HCT116 (cell line): ENCODE measurements at regions not wholly inside any gene's neighbourhood (a gene's known extent, or its start where the extent isn't known, plus 50 kb on each side); places are given as distances from the start of the nearest gene placed in this dataset.

Experiments
- ATAC-seq: fragments of 200-7000 bp; cut with Tn5 transposase; 2 replicates; pipeline ENCODE4 v1.9.1; 2020; ENCODE audit warnings: mild to moderate bottlenecking, moderate library complexity
- BruUV-seq: library from RNA; stranded (reverse); fragments of 400-500 nt; replicated peaks from 2 replicates; lab custom pipeline; 2021; lab: Mats Ljungman, UMichigan
- CTCF ChIA-PET: fragments of 300-600 bp; sonication (Branson Sonifier 250); formaldehyde crosslinking; loops from one replicate; lab custom pipeline; 2021; ENCODE audit warnings: antibody characterized with exemption; lab: Charles Lee
- POLR2A ChIA-PET: fragments of 300-600, 350-600 bp; sonication (Branson Sonifier 250); formaldehyde crosslinking; loops from one replicate; lab custom pipeline; 2021; ENCODE audit warnings: antibody characterized with exemption; lab: Charles Lee
- RAD21 ChIA-PET, 2 experiments: fragments of 300-600 bp; sonication (Branson Sonifier 250); formaldehyde crosslinking; loops; one replicate each; lab custom pipeline; 2023; ENCODE audit warnings: low total read pairs in 2 of 2; ENCODE audit not compliant: uncharacterized antibody in 2 of 2, unreplicated experiment in 2 of 2, low non-redundant PET in 1 of 2; lab: Charles Lee
- DNase-seq: peaks from one replicate; pipeline ENCODE4 v3.0.0-alpha.2; 2010; ENCODE audit warnings: low read depth, low spot score
- H2AFZ ChIP-seq: fragments of 200-600 bp; shearing (Covaris generic), sonication (generic); 2 replicates; pipeline ENCODE4 v1.6.1; 2017; ENCODE audit warnings: low read depth, mixed run types, mixed read lengths, antibody characterized with exemption, low read length; ENCODE audit not compliant: poor library complexity, severe bottlenecking
- H3K27ac ChIP-seq: 2 replicates; pipeline ENCODE4 v1.5.1; 2012; ENCODE audit warnings: low read depth, low read length
- H3K27me3 ChIP-seq: fragments of 200-600 bp; sonication (generic); 2 replicates; pipeline ENCODE4 v1.6.1; 2016; ENCODE audit warnings: mixed run types, low read length, mixed read lengths; ENCODE audit not compliant: insufficient read depth
- H3K36me3 ChIP-seq, 2 experiments: fragments of 200-500 bp in 1 of 2; fragments of 200-600 bp in 1 of 2; sonication (Bioruptor generic) in 1 of 2; sonication (generic) in 1 of 2; 2 replicates each; pipeline versions ENCODE4 v1.5.1 to v1.6.1; 2014 to 2016; ENCODE audit warnings: low read length in 2 of 2, inconsistent platforms in 1 of 2, mixed read lengths in 1 of 2, mixed run types in 1 of 2; ENCODE audit not compliant: insufficient read depth in 2 of 2, control insufficient read depth in 1 of 2
- H3K4me1 ChIP-seq, 2 experiments: fragments of 200-600 bp in 1 of 2; sonication (generic) in 1 of 2; 2 replicates each; pipeline versions ENCODE4 v1.5.1 to v1.6.1; 2012 to 2017; ENCODE audit warnings: low read length in 2 of 2, inconsistent platforms in 1 of 2, mild to moderate bottlenecking in 1 of 2, mixed read lengths in 1 of 2, mixed run types in 1 of 2, moderate library complexity in 1 of 2; ENCODE audit not compliant: insufficient read depth in 2 of 2, control insufficient read depth in 1 of 2
- H3K4me2 ChIP-seq: fragments of 200-600 bp; sonication (generic); 2 replicates; pipeline ENCODE4 v1.6.1; 2017; ENCODE audit warnings: mixed run types, low read length, mixed read lengths
- H3K4me3 ChIP-seq, 2 experiments: fragments of 200-600 bp in 1 of 2; sonication (generic) in 1 of 2; replicated peaks in 1 of 2; 2 replicates each; pipeline ENCODE4 v1.5.1; 2011 to 2016; ENCODE audit warnings: low read length in 2 of 2, control low read depth in 1 of 2, low read depth in 1 of 2, mild to moderate bottlenecking in 1 of 2, mixed read lengths in 1 of 2, mixed run types in 1 of 2
- H3K79me2 ChIP-seq: fragments of 200-600 bp; sonication (generic); 2 replicates; pipeline ENCODE4 v1.6.1; 2017; ENCODE audit warnings: mild to moderate bottlenecking, mixed run types, low read length, moderate library complexity, mixed read lengths; ENCODE audit not compliant: insufficient read depth
- H3K9ac ChIP-seq: fragments of 200-600 bp; sonication (generic); 2 replicates; pipeline ENCODE4 v1.6.1; 2016; ENCODE audit warnings: low read length, mixed read lengths
- H3K9me2 ChIP-seq: fragments of 200-600 bp; sonication (generic), shearing (Covaris generic); 2 replicates; pipeline ENCODE4 v1.6.1; 2017; ENCODE audit warnings: mixed run types, mild to moderate bottlenecking, moderate library complexity; ENCODE audit not compliant: insufficient read depth
- H3K9me3 ChIP-seq, 2 experiments: fragments of 200-500 bp in 1 of 2; fragments of 200-600 bp in 1 of 2; sonication (Bioruptor generic) in 1 of 2; sonication (generic) in 1 of 2; 2 replicates each; pipeline ENCODE4 v1.6.1; 2014 to 2017; ENCODE audit warnings: low read length in 2 of 2, mixed read lengths in 2 of 2, inconsistent platforms in 1 of 2, low read depth in 1 of 2, mild to moderate bottlenecking in 1 of 2, mixed run types in 1 of 2, moderate library complexity in 1 of 2; ENCODE audit not compliant: control insufficient read depth in 1 of 2, insufficient read depth in 1 of 2
- H4K20me1 ChIP-seq: fragments of 200-600 bp; sonication (generic), shearing (Covaris generic); 2 replicates; pipeline ENCODE4 v1.6.1; 2017; ENCODE audit warnings: mixed run types, mild to moderate bottlenecking, moderate library complexity; ENCODE audit not compliant: insufficient read depth
- EGR1 ChIP-seq: IDR thresholded peaks from 2 replicates; pipeline ENCODE4 v1.6.1; 2012; ENCODE audit warnings: low read depth
- EZH2 ChIP-seq: fragments of 200-600 bp; sonication (generic); IDR thresholded peaks from 2 replicates; pipeline ENCODE4 v1.6.1; 2017; ENCODE audit warnings: antibody characterized with exemption, mixed run types
- EZH2phosphoT487 ChIP-seq: fragments of 200-600 bp; IDR thresholded peaks from 2 replicates; pipeline ENCODE4 v1.6.1; 2018; ENCODE audit warnings: antibody characterized with exemption, borderline replicate concordance
- POLR2A ChIP-seq: IDR thresholded peaks from 2 replicates; pipeline ENCODE4 v1.7.0; 2011; ENCODE audit warnings: borderline replicate concordance; ENCODE audit not compliant: insufficient read depth, insufficient read length; ENCODE audit errors: extremely low read depth
- YY1 ChIP-seq: IDR thresholded peaks from 2 replicates; pipeline ENCODE4 v1.6.1; 2011; ENCODE audit warnings: low read length, low read depth, moderate library complexity, mild to moderate bottlenecking; ENCODE audit not compliant: insufficient replicate concordance; ENCODE audit errors: extremely low read depth
- intact Hi-C: fragments of 100-400 bp; cut with micrococcal nuclease; formaldehyde crosslinking; loops from 2 replicates; pipeline ENCODE4 v1.10.0; 2022
- TF ChIP-seq, protein P1 (sequence below), 3 experiments: fragments of 200-600 bp in 1 of 3; sonication (generic) in 1 of 3; IDR thresholded peaks in 2 of 3; conservative IDR thresholded peaks in 1 of 3; 2 replicates each; pipeline ENCODE4 v1.5.1; 2012 to 2017; ENCODE audit warnings: low read depth in 2 of 3, low read length in 2 of 3, antibody characterized with exemption in 1 of 3, borderline replicate concordance in 1 of 3, control low read depth in 1 of 3, mild to moderate bottlenecking in 1 of 3, mixed read lengths in 1 of 3, mixed run types in 1 of 3, moderate library complexity in 1 of 3; ENCODE audit not compliant: insufficient read depth in 1 of 3
- TF ChIP-seq, protein P2 (sequence below): IDR thresholded peaks from 2 replicates; pipeline ENCODE4 v1.6.1; 2012
- TF ChIP-seq, protein P3 (sequence below): IDR thresholded peaks from 2 replicates; pipeline ENCODE4 v1.6.1; 2012; ENCODE audit warnings: low read depth
- TF ChIP-seq, protein P4 (sequence below): IDR thresholded peaks from 2 replicates; pipeline ENCODE4 v1.6.1; 2011; ENCODE audit warnings: mild to moderate bottlenecking, low read length, moderate library complexity; ENCODE audit not compliant: insufficient replicate concordance; ENCODE audit errors: extremely low read depth

DNA sequence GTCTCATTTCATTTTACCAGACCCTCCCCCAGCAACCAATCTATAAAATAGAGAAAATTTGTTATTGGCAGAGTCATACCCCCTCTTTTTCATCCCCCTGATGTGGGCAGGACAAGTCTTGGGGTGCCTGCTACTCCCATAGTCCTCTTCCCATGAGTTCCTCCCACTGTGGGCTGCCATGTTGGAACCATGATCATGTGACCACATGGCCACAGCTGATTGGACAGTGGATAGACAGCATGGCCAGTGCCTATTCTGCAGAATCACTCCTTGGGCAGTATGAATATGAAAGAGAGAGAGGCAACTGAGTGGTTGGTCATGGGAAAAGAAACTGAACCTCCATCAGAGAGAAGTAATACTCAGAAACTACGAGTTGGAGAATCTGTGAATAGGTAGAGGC lies 84.9 kb downstream of the PDCL3 start:
- H3K9me2 ChIP-seq, result no peaks in the 10 kb centered on the region
- no peaks in the 10 kb centered on the region for H3K79me2 ChIP-seq
- no peak overlapping the region for H2AFZ ChIP-seq
- no peak overlapping the region for H3K27ac ChIP-seq
- H3K27me3 ChIP-seq, result no peaks in the 10 kb centered on the region
- CTCF ChIA-PET, result no interaction called here
- no peak overlapping the region for H3K4me2 ChIP-seq
- H3K9ac ChIP-seq, result no peak overlapping the region
- DNase-seq (no peak), ATAC-seq (0 out of 2 replicates have a peak, but pooled peaks have one; percentile 46)
- no peaks in the 10 kb centered on the region for H3K9me3 ChIP-seq
- H3K4me1 ChIP-seq, result no peaks in the 10 kb centered on the region
- intact Hi-C loops, result no loop called here
- BruUV-seq, result no TSS peak
- no peaks in the 10 kb centered on the region for H3K36me3 ChIP-seq
- no peaks in the 10 kb centered on the region for H4K20me1 ChIP-seq
- no peak for TF ChIP-seq POLR2A
- TF ChIP-seq, protein P1, sequence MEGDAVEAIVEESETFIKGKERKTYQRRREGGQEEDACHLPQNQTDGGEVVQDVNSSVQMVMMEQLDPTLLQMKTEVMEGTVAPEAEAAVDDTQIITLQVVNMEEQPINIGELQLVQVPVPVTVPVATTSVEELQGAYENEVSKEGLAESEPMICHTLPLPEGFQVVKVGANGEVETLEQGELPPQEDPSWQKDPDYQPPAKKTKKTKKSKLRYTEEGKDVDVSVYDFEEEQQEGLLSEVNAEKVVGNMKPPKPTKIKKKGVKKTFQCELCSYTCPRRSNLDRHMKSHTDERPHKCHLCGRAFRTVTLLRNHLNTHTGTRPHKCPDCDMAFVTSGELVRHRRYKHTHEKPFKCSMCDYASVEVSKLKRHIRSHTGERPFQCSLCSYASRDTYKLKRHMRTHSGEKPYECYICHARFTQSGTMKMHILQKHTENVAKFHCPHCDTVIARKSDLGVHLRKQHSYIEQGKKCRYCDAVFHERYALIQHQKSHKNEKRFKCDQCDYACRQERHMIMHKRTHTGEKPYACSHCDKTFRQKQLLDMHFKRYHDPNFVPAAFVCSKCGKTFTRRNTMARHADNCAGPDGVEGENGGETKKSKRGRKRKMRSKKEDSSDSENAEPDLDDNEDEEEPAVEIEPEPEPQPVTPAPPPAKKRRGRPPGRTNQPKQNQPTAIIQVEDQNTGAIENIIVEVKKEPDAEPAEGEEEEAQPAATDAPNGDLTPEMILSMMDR (IDR thresholded peaks at IDR 0.05 in 2 of 3, conservative IDR thresholded peaks at IDR 0.05 in 1 of 3; ENCODE audit: borderline replicate concordance in 1 of 3, insufficient read depth in 1 of 3, low read depth in 2 of 3, low read length in 2 of 3), result no peak
- TF ChIP-seq YY1, result peak; percentile 38
- TF ChIP-seq, protein P2, sequence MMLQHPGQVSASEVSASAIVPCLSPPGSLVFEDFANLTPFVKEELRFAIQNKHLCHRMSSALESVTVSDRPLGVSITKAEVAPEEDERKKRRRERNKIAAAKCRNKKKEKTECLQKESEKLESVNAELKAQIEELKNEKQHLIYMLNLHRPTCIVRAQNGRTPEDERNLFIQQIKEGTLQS, result no peak
- no peak for TF ChIP-seq EGR1
- TF ChIP-seq EZH2phosphoT487, result no peak
- POLR2A ChIA-PET, result interaction anchor here (0.6 kb wide), 1 partner anchor 26 kb away, joined by 3 read pairs; no protein-coding TSS in a partner anchor
- RAD21 ChIA-PET, result no interaction called here
- H3K4me3 ChIP-seq, result no peak overlapping the region

DNA sequence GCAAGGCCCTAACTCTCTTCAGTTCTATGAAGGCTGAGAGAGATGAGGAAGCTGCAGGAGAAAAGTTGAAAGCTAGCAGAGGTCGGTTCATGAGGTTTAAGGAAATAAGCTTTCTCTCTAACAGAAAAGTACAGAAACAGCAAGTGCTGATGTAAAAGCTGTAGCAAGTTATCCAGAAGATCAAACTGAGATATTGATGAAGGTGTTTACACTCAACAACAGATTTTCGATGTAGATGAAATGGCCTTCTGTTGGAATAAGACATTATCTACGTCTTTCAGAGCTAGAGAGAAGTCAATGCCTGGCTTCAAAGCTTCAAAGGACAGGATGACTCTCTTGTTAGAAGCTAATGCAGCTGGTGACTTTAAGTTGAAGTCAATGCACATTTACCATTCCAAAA lies 87.4 kb downstream of the PDCL3 start:
- ATAC-seq, result no peak
- Histone ChIP-seq H2AFZ (no peak overlapping the region), H3K4me1 (no peaks in the 10 kb centered on the region), H3K4me3 (no peak overlapping the region), H3K4me2 (no peak overlapping the region), H3K36me3 (no peaks in the 10 kb centered on the region), H3K79me2 (no peaks in the 10 kb centered on the region), H3K9ac (no peak overlapping the region), H4K20me1 (no peaks in the 10 kb centered on the region), H3K9me3 (no peaks in the 10 kb centered on the region)
- DNase-seq, result no peak
- POLR2A ChIA-PET, result no interaction called here
- TF ChIP-seq EZH2 (no peak), POLR2A (no peak)
- TF ChIP-seq, protein P3, sequence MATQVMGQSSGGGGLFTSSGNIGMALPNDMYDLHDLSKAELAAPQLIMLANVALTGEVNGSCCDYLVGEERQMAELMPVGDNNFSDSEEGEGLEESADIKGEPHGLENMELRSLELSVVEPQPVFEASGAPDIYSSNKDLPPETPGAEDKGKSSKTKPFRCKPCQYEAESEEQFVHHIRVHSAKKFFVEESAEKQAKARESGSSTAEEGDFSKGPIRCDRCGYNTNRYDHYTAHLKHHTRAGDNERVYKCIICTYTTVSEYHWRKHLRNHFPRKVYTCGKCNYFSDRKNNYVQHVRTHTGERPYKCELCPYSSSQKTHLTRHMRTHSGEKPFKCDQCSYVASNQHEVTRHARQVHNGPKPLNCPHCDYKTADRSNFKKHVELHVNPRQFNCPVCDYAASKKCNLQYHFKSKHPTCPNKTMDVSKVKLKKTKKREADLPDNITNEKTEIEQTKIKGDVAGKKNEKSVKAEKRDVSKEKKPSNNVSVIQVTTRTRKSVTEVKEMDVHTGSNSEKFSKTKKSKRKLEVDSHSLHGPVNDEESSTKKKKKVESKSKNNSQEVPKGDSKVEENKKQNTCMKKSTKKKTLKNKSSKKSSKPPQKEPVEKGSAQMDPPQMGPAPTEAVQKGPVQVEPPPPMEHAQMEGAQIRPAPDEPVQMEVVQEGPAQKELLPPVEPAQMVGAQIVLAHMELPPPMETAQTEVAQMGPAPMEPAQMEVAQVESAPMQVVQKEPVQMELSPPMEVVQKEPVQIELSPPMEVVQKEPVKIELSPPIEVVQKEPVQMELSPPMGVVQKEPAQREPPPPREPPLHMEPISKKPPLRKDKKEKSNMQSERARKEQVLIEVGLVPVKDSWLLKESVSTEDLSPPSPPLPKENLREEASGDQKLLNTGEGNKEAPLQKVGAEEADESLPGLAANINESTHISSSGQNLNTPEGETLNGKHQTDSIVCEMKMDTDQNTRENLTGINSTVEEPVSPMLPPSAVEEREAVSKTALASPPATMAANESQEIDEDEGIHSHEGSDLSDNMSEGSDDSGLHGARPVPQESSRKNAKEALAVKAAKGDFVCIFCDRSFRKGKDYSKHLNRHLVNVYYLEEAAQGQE, result no peak
- TF ChIP-seq, protein P4, sequence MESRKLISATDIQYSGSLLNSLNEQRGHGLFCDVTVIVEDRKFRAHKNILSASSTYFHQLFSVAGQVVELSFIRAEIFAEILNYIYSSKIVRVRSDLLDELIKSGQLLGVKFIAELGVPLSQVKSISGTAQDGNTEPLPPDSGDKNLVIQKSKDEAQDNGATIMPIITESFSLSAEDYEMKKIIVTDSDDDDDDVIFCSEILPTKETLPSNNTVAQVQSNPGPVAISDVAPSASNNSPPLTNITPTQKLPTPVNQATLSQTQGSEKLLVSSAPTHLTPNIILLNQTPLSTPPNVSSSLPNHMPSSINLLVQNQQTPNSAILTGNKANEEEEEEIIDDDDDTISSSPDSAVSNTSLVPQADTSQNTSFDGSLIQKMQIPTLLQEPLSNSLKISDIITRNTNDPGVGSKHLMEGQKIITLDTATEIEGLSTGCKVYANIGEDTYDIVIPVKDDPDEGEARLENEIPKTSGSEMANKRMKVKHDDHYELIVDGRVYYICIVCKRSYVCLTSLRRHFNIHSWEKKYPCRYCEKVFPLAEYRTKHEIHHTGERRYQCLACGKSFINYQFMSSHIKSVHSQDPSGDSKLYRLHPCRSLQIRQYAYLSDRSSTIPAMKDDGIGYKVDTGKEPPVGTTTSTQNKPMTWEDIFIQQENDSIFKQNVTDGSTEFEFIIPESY, result no peak
- TF ChIP-seq, all 23 proteins: peak for 0
- intact Hi-C loops, result no loop called here
- no TSS peak for BruUV-seq
- Histone ChIP-seq H3K27ac (no peak overlapping the region), H3K9me2 (no peaks in the 10 kb centered on the region), H3K27me3 (no peaks in the 10 kb centered on the region)
- ChIA-PET RAD21 (no interaction called here), CTCF (no interaction called here)
